ENCODE measurements at regions not wholly inside any gene's neighbourhood (a gene's known extent, or its start where the extent isn't known, plus 50 kb on each side); places are given as distances from the start of the nearest gene placed in this dataset.

DNA sequence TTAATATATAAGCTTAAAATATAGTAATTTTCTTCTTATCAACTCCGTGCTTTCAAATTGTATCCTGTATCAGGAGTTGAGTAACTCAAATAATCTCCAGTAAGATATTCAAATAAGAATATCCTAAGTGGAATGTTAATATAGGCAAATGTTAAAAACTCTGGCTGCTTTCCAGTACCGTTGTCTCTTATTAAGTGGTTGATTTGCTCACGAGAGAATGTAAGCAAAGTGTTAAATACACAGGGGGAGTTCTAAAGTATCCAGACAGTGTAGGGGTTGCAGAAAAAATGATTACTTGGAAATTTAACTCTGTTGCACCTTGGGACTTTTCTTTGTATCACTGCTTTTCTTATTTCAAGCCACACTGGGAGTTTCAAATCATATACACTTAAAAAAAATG, 478.9 kb upstream of the TBL1XR1 start:
- H3K56ac ChIP-seq (replicated peaks; ENCODE audit: insufficient read length, low read depth, low read length): no peak overlapping the region
- H3K14ac ChIP-seq (ENCODE audit: insufficient read length): no peak overlapping the region
- no peaks in the 10 kb centered on the region for H3K4me1 ChIP-seq (replicated peaks in 1 of 4; ENCODE audit: control insufficient read depth in 3 of 4, insufficient read depth in 4 of 4, low read length in 3 of 4)
- H2BK20ac ChIP-seq (ENCODE audit: low read length): no peak overlapping the region
- H3K4ac ChIP-seq (replicated peaks; ENCODE audit: insufficient read length, low read depth, low read length): no peak overlapping the region
- no peak overlapping the region for H4K8ac ChIP-seq (ENCODE audit: extremely low read depth, insufficient read depth, low read length)
- H3K36me3 ChIP-seq (ENCODE audit: control insufficient read depth in 2 of 4, insufficient read depth in 4 of 4, low read length in 3 of 4): no peaks in the 10 kb centered on the region
- no peak overlapping the region for H4K91ac ChIP-seq (replicated peaks; ENCODE audit: insufficient read length, low read length)
- H3K27me3 ChIP-seq (replicated peaks in 1 of 4; ENCODE audit: control insufficient read depth in 3 of 4, extremely low read depth in 1 of 4, insufficient read depth in 3 of 4, low read length in 3 of 4): no peaks in the 10 kb centered on the region
- no peak overlapping the region for H3K9ac ChIP-seq (replicated peaks in 1 of 4; ENCODE audit: extremely low read depth in 1 of 4, low read depth in 3 of 4, low read length in 3 of 4)
- ChIA-PET POLR2A (ENCODE audit: partially characterized antibody) (no interaction called here), CTCF (ENCODE audit: partially characterized antibody) (no interaction called here)
- no peak overlapping the region for H2BK120ac ChIP-seq (replicated peaks; ENCODE audit: low read depth, low read length)
- H2BK12ac ChIP-seq (ENCODE audit: low read depth, low read length): no peak overlapping the region
- H3K27ac ChIP-seq (ENCODE audit: low read depth, low read length): no peak overlapping the region
- H3K9me3 ChIP-seq (ENCODE audit: insufficient read depth in 2 of 2, low read depth in 1 of 2, low read length in 1 of 2): no peaks in the 10 kb centered on the region
- H3K4me2 ChIP-seq (ENCODE audit: insufficient read depth in 1 of 2, low read depth in 2 of 2, low read length in 2 of 2): no peak overlapping the region
- no peaks in the 10 kb centered on the region for H3K79me1 ChIP-seq (ENCODE audit: low read depth, low read length)
- H2BK5ac ChIP-seq (ENCODE audit: low read depth, low read length): no peak overlapping the region
- H3K4me3 ChIP-seq (ENCODE audit: extremely low read depth in 1 of 4, insufficient read depth in 2 of 4, low read depth in 3 of 4, low read length in 4 of 4): no peak overlapping the region
- WGBS, 2 experiments (ENCODE audit: extremely low coverage in 1 of 2, insufficient coverage in 1 of 2, insufficient read length in 1 of 2, insufficient replicate concordance in 2 of 2, low coverage in 1 of 2, low lambda C conversion rate in 2 of 2, missing lambda C conversion rate in 1 of 2): 91% methylated on average over 3 of the region's 3 CpGs; no CpG with 5 or more reads in 1 of the 2 experiments
- no peak for DNase-seq (ENCODE audit: low read depth in 1 of 2, low spot score in 2 of 2)
- FAIRE-seq: no peak
- H2AK5ac ChIP-seq (ENCODE audit: low read depth, low read length): no peak overlapping the region
- no peak overlapping the region for H3K23ac ChIP-seq (ENCODE audit: insufficient read length)
- no peak overlapping the region for H3K18ac ChIP-seq (ENCODE audit: extremely low read depth, low read length)
- no peaks in the 10 kb centered on the region for H3K79me2 ChIP-seq (ENCODE audit: control insufficient read depth in 1 of 2, insufficient read depth in 2 of 2, low read length in 2 of 2)
- no peak overlapping the region for H4K5ac ChIP-seq (ENCODE audit: insufficient read length, low read depth, low read length)
- H2BK15ac ChIP-seq (ENCODE audit: low read length): no peak overlapping the region
- H4K20me1 ChIP-seq (replicated peaks in 1 of 2; ENCODE audit: control insufficient read depth in 1 of 2, insufficient read depth in 2 of 2, low read length in 2 of 2): no peaks in the 10 kb centered on the region
- H2AFZ ChIP-seq (ENCODE audit: low read length): no peak overlapping the region
- H3K23me2 ChIP-seq (ENCODE audit: low read depth, low read length): no peaks in the 10 kb centered on the region
- no peak for TF ChIP-seq RFX5 (IDR thresholded peaks at IDR 0.05; ENCODE audit: borderline replicate concordance, low read depth, low read length)
- TF ChIP-seq PHF8 (conservative IDR thresholded peaks at IDR 0.05; ENCODE audit: low read depth, low read length): no peak
- TF ChIP-seq POLR2A (IDR thresholded peaks at IDR 0.05; ENCODE audit: control extremely low read depth in 1 of 2, low read depth in 2 of 2, low read length in 2 of 2): no peak
- TF ChIP-seq, protein P1, sequence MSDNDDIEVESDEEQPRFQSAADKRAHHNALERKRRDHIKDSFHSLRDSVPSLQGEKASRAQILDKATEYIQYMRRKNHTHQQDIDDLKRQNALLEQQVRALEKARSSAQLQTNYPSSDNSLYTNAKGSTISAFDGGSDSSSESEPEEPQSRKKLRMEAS (IDR thresholded peaks at IDR 0.05): no peak
- TF ChIP-seq, protein P2, sequence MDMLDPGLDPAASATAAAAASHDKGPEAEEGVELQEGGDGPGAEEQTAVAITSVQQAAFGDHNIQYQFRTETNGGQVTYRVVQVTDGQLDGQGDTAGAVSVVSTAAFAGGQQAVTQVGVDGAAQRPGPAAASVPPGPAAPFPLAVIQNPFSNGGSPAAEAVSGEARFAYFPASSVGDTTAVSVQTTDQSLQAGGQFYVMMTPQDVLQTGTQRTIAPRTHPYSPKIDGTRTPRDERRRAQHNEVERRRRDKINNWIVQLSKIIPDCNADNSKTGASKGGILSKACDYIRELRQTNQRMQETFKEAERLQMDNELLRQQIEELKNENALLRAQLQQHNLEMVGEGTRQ (IDR thresholded peaks at IDR 0.05; ENCODE audit: low read length): no peak
- TF ChIP-seq SUZ12 (IDR thresholded peaks at IDR 0.05; ENCODE audit: low read length): no peak
- TF ChIP-seq CTBP2 (IDR thresholded peaks at IDR 0.05; ENCODE audit: borderline replicate concordance, insufficient read depth, insufficient read length, low read length): no peak
- TF ChIP-seq KDM1A (IDR thresholded peaks at IDR 0.05; ENCODE audit: borderline replicate concordance, low read length): no peak
- no peak for TF ChIP-seq FOSL1 (IDR thresholded peaks at IDR 0.05; ENCODE audit: insufficient read depth, low read depth, low read length)
- no peak for TF ChIP-seq SIRT6 (IDR thresholded peaks at IDR 0.05; ENCODE audit: low read length)
- TF ChIP-seq KDM5A (IDR thresholded peaks at IDR 0.05; ENCODE audit: low read length): no peak
- no peak for TF ChIP-seq TEAD4 (IDR thresholded peaks at IDR 0.05; ENCODE audit: low read depth, low read length)
- TF ChIP-seq JUND (IDR thresholded peaks at IDR 0.05; ENCODE audit: low read length): no peak
- no peak for TF ChIP-seq RBBP5 (IDR thresholded peaks at IDR 0.05; ENCODE audit: borderline replicate concordance, low read depth, low read length)
- no peak for TF ChIP-seq TAF7 (optimal IDR thresholded peaks at IDR 0.05; ENCODE audit: borderline replicate concordance, low read depth, low read length)
